K562 (cell line): ENCODE measurements at regions not wholly inside any gene's neighbourhood (a gene's known extent, or its start where the extent isn't known, plus 50 kb on each side); places are given as distances from the start of the nearest gene placed in this dataset.

Experiments
- ATAC-seq: fragments of 200-7000 bp; cut with Tn5 transposase; 3 replicates; pipeline ENCODE4 v1.9.1; 2020; ENCODE audit warnings: moderate library complexity
- BruUV-seq: library from RNA; stranded (reverse); fragments of 400-500 nt; replicated peaks from 2 replicates; lab custom pipeline; 2021; lab: Mats Ljungman, UMichigan
- CTCF ChIA-PET: fragments of 300-600 bp; formaldehyde crosslinking; extraction: SDS; loops from one replicate; lab custom pipeline; 2021; ENCODE audit warnings: low intra/inter-chr PET ratio; lab: Yijun Ruan, JAX
- POLR2A ChIA-PET: fragments of 300-600, 350-650 bp; sonication (Branson Sonifier 250); formaldehyde crosslinking; extraction: SDS; loops from one replicate; lab custom pipeline; 2021; ENCODE audit warnings: antibody characterized with exemption, inconsistent platforms; lab: Yijun Ruan, JAX
- DNase-seq, 4 experiments: peaks; one replicate each; pipeline versions ENCODE4 v3.0.0 to v3.0.0-alpha.2; 2011 to 2018; ENCODE audit warnings: low spot score in 3 of 4, mixed read lengths in 3 of 4; ENCODE audit errors: extremely low read depth in 1 of 4
- FAIRE-seq: peaks from 2 replicates; lab custom pipeline; 2011; peaks lifted over from hg19 to GRCh38; lab: Jason Lieb, UNC
- H2AFZ ChIP-seq: 2 replicates; pipeline ENCODE4 v1.6.0; 2011; ENCODE audit warnings: low read depth, low read length, control low read depth, inconsistent platforms
- H3K27ac ChIP-seq: fragments of 200-600 bp; 3 replicates; pipeline ENCODE4 v1.8.0; 2011; ENCODE audit warnings: low read depth, mild to moderate bottlenecking, control low read depth, inconsistent platforms, low read length, moderate library complexity, mixed read lengths; ENCODE audit errors: extremely low read depth
- H3K27me3 ChIP-seq, 2 experiments: fragments of 300-600 bp in 1 of 2; 2 replicates in 1 of 2; 3 replicates in 1 of 2; pipeline versions ENCODE4 v1.6.0 to v1.8.0; 2011; ENCODE audit warnings: inconsistent platforms in 2 of 2, low read length in 2 of 2, mild to moderate bottlenecking in 1 of 2, mixed read lengths in 1 of 2, moderate library complexity in 1 of 2; ENCODE audit not compliant: control insufficient read depth in 2 of 2, insufficient read depth in 2 of 2
- H3K36me3 ChIP-seq: fragments of 300-600 bp; 3 replicates; pipeline ENCODE4 v1.8.0; 2011; ENCODE audit warnings: mild to moderate bottlenecking, low read length, inconsistent platforms; ENCODE audit not compliant: control insufficient read depth, insufficient read depth
- H3K4me1 ChIP-seq, 2 experiments: fragments of 200-600 bp in 1 of 2; replicated peaks in 1 of 2; 2 replicates in 1 of 2; 3 replicates in 1 of 2; pipeline versions ENCODE4 v1.5.1 to v1.8.0; 2011; ENCODE audit warnings: inconsistent platforms in 2 of 2, low read length in 2 of 2, mild to moderate bottlenecking in 1 of 2, mixed read lengths in 1 of 2, moderate library complexity in 1 of 2; ENCODE audit not compliant: control insufficient read depth in 2 of 2, insufficient read depth in 2 of 2
- H3K4me2 ChIP-seq: 2 replicates; pipeline ENCODE4 v1.6.1; 2011; ENCODE audit warnings: low read length, control low read depth, inconsistent platforms, mixed read lengths; ENCODE audit not compliant: insufficient read depth
- H3K4me3 ChIP-seq: fragments of 200-600 bp; sonication (generic), shearing (Covaris generic); 2 replicates; pipeline ENCODE4 v1.5.1; 2016; ENCODE audit warnings: control low read depth, inconsistent platforms
- H3K79me2 ChIP-seq: fragments of 200-600 bp; 3 replicates; pipeline ENCODE4 v1.8.0; 2011; ENCODE audit warnings: low read length, inconsistent platforms; ENCODE audit not compliant: control insufficient read depth, insufficient read depth
- H3K9ac ChIP-seq, 2 experiments: 2 replicates each; pipeline versions ENCODE4 v1.6.0 to v1.6.1; 2011; ENCODE audit warnings: low read depth in 2 of 2, low read length in 2 of 2, control low read depth in 1 of 2, inconsistent platforms in 1 of 2, mild to moderate bottlenecking in 1 of 2, mixed read lengths in 1 of 2; ENCODE audit not compliant: insufficient read depth in 1 of 2
- H3K9me1 ChIP-seq: one replicate; pipeline ENCODE4 v1.6.0; 2011; ENCODE audit warnings: inconsistent platforms, mild to moderate bottlenecking, low read length, moderate library complexity; ENCODE audit not compliant: control insufficient read depth, insufficient read depth
- H3K9me3 ChIP-seq: replicated peaks from 2 replicates; pipeline ENCODE4 v1.5.1; 2011; ENCODE audit warnings: low read depth, low read length, inconsistent platforms; ENCODE audit not compliant: control insufficient read depth, insufficient read depth
- H4K20me1 ChIP-seq: replicated peaks from 2 replicates; pipeline ENCODE4 v1.6.1; 2011; ENCODE audit warnings: low read length, inconsistent platforms, mixed read lengths; ENCODE audit not compliant: control insufficient read depth, insufficient read depth
- CHD4 ChIP-seq: fragments of 200-600 bp; sonication (generic); IDR thresholded peaks from 3 replicates; pipeline ENCODE4 v1.6.1; 2012; ENCODE audit warnings: low read depth, mild to moderate bottlenecking, mixed read lengths, low read length, inconsistent platforms; ENCODE audit not compliant: insufficient read depth, insufficient replicate concordance, poor library complexity, severe bottlenecking
- ZNF347 ChIP-seq: fragments of 450-650 bp; formaldehyde crosslinking; IDR thresholded peaks from 2 replicates; pipeline ENCODE4 v1.4.0; 2020; ENCODE audit warnings: low read depth, mild to moderate bottlenecking, moderate library complexity
- in situ Hi-C: fragments of 300-500 bp; cut with MboI; formaldehyde crosslinking; loops from 4 replicates; pipeline ENCODE4 v1.15.0; 2018; ENCODE audit warnings: inconsistent platforms, mixed read lengths
- intact Hi-C: fragments of 100-400 bp; cut with micrococcal nuclease; formaldehyde crosslinking; loops from 2 replicates; pipeline ENCODE4 v1.14.2; 2022
- TF ChIP-seq, protein P1 (sequence below): fragments of 450-650 bp; formaldehyde crosslinking; IDR thresholded peaks from 2 replicates; pipeline ENCODE4 v1.4.0; 2020; ENCODE audit warnings: mild to moderate bottlenecking, moderate library complexity
- TF ChIP-seq, protein P2 (sequence below): fragments of 250-450 bp; sonication (Bioruptor Pico); IDR thresholded peaks from 2 replicates; pipeline ENCODE4 v1.5.0; 2021; ENCODE audit warnings: mild to moderate bottlenecking, moderate library complexity

DNA sequence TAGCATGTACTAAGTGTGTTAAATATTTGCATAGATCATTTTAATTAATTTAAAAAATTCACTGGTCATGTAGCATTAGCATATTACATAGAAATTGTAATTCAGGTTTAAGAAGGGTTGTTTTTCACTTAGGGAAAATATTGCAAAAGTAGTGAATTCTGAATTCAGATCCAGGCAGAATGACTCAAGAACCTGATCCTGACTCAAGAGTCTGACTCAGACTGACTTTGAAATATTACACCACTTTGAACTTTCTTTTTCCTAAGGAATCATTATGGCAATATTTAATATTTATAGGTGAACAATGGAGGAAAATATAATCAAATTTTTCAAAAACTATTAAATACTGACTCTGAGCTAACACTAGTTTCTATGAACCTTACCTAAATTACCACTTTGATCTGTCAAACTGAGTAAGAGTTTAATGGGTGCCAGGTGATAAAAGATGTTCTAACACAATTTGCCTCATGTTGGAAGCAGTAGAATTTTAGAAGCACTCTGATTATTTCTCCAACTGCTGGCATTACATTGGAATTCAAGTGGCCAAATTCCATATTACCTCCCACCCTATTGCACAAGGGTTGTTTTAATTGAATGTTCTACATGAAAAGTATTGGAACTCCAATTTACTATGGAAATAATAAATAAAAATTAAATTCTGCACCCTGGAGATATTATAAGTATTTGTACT, 261.6 kb downstream of the SLITRK1 start:
- no peak for DNase-seq
- Histone ChIP-seq H3K4me1 (no peaks in the 10 kb centered on the region), H3K27me3 (no peaks in the 10 kb centered on the region), H3K27ac (no peak overlapping the region), H2AFZ (no peak overlapping the region), H3K9me1 (no peaks in the 10 kb centered on the region), H3K9ac (no peak overlapping the region), H4K20me1 (no peaks in the 10 kb centered on the region), H3K36me3 (no peaks in the 10 kb centered on the region), H3K9me3 (no peaks in the 10 kb centered on the region), H3K79me2 (no peaks in the 10 kb centered on the region), H3K4me3 (no peak overlapping the region), H3K4me2 (no peak overlapping the region)
- TF ChIP-seq, protein P1, sequence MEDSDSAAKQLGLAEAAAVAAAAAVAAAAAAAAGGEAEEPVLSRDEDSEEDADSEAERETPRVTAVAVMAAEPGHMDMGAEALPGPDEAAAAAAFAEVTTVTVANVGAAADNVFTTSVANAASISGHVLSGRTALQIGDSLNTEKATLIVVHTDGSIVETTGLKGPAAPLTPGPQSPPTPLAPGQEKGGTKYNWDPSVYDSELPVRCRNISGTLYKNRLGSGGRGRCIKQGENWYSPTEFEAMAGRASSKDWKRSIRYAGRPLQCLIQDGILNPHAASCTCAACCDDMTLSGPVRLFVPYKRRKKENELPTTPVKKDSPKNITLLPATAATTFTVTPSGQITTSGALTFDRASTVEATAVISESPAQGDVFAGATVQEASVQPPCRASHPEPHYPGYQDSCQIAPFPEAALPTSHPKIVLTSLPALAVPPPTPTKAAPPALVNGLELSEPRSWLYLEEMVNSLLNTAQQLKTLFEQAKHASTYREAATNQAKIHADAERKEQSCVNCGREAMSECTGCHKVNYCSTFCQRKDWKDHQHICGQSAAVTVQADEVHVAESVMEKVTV (CRISPR knock-in tag): no peak
- TF ChIP-seq ZNF347 (CRISPR knock-in tag): no peak
- no peak for TF ChIP-seq CHD4
- TF ChIP-seq, protein P2, sequence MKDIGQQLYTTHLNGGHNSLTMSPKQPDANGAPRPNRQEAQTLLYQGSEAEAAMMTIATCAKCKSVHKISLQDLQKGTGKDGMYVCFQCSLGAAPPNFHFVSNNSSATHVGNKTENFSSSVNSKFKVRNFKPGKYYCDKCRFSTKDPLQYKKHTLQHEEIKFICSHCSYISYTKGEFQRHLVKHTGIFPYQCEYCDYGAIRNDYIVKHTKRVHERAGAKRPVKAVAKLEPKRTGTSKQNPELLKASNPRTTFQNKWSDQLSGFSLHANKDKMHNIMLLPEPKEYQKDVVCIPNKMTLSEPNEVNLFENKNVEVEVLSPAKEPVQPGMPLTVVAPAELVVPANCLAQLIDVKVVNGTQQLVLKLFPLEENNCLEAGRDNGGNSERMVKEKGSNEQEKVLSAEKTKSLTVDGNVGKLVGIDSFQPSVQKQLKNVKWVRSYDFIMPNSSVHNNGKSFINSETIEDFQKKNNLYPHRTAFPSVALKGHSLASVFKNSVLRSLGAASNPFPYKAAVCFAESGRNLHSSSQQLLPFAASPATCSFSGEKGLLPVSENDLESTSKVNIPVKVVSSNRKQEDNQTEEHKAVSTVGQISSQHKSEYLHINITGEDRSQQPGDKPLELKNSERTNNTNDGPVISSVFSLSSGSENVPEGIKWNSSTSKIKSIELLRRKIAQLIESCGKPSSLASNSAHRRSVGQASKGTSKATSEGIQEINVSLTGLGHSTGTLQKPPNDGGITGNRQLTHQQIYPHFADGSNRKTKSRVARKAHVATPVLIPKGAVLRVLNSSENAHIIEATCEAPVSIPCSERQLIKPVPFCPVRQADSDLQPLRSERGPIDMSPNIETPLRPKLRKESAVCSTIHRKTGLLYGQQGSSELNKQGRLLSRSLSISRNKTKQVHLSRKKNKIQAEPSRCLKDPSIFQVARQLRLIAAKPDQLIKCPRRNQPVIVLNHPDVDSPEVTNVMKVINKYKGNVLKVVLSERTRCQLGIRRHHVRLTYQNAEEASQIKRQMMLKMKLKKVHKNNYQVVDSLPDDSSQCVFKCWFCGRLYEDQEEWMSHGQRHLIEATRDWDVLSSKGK (CRISPR knock-in tag): no peak
- in situ Hi-C loops: no loop called here
- no peak for ATAC-seq
- ChIA-PET POLR2A (no interaction called here), CTCF (no interaction called here)
- BruUV-seq: no TSS peak
- intact Hi-C loops: no loop called here
- no peak for FAIRE-seq
